ENCODE measurements at regions not wholly inside any gene's neighbourhood (a gene's known extent, or its start where the extent isn't known, plus 50 kb on each side); places are given as distances from the start of the nearest gene placed in this dataset.
"Not testable (repeated sequence)": the region's sequence is repeated elsewhere in the genome, so short reads cannot be mapped to it uniquely, and the experiment has no call there.

GRCh38 chr5:105168806-105169205 is 1606.2 kb upstream of the NUDT12 start:
- no peak overlapping the region for H3K4me2 ChIP-seq
- H3K27ac ChIP-seq = no peak overlapping the region
- no peaks in the 10 kb centered on the region for H3K79me2 ChIP-seq
- H3K27me3 ChIP-seq = no peaks in the 10 kb centered on the region
- H4K20me1 ChIP-seq (ENCODE audit: insufficient read depth, poor library complexity, severe bottlenecking) = no peaks in the 10 kb centered on the region
- TF ChIP-seq CTCF (IDR thresholded peaks at IDR 0.05; ENCODE audit: poor library complexity) (no peak), EZH2 (IDR thresholded peaks at IDR 0.05; ENCODE audit: borderline replicate concordance) (no peak), EZH2phosphoT487 (IDR thresholded peaks at IDR 0.05; ENCODE audit: low read depth, severe bottlenecking, unreplicated experiment) (no peak)
- H2AFZ ChIP-seq = no peak overlapping the region
- H3K4me3 ChIP-seq = no peak overlapping the region
- WGBS (ENCODE audit: low lambda C conversion rate, missing lambda C conversion rate) = 95% methylated on average over 1 of the region's 1 CpG
- H3K9me3 ChIP-seq (ENCODE audit: low read depth) = no peaks in the 10 kb centered on the region
- no peaks in the 10 kb centered on the region for H3K36me3 ChIP-seq (replicated peaks; ENCODE audit: insufficient read depth, low read depth)
- H3K4me1 ChIP-seq (ENCODE audit: insufficient read depth) = no peaks in the 10 kb centered on the region
- DNase-seq (ENCODE audit: low spot score) = no peak
- no peaks in the 10 kb centered on the region for H3K9me2 ChIP-seq (replicated peaks; ENCODE audit: insufficient read depth)

DNA sequence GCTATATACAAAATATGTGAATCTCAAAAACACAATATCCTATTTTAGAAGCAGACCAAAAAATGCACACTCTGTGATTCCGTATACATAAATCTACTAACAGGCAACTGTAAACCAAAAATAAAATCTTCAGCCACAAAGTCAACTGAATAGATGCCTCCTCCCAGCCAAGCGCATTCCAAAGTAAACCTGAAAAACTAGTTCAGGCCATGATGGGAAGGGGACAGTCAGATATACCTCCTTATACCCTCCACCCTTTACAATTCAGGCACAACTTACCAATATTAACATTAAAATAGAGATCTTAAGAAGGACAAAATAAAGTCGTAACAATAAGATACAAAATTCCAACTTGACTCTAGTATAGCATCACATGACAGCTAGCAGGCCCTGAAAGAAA is 1604.5 kb upstream of the NUDT12 start:
- Histone ChIP-seq H3K9me2 (replicated peaks; ENCODE audit: insufficient read depth) (no peaks in the 10 kb centered on the region), H3K36me3 (replicated peaks; ENCODE audit: insufficient read depth, low read depth) (no peaks in the 10 kb centered on the region), H2AFZ (no peak overlapping the region), H3K9me3 (ENCODE audit: low read depth) (no peaks in the 10 kb centered on the region), H3K4me3 (no peak overlapping the region), H4K20me1 (ENCODE audit: insufficient read depth, poor library complexity, severe bottlenecking) (no peaks in the 10 kb centered on the region), H3K4me2 (no peak overlapping the region), H3K4me1 (ENCODE audit: insufficient read depth) (no peaks in the 10 kb centered on the region), H3K27me3 (no peaks in the 10 kb centered on the region), H3K27ac (no peak overlapping the region), H3K79me2 (no peaks in the 10 kb centered on the region)
- 89% methylated on average over 3 of the region's 3 CpGs for whole genome bisulfite sequencing (ENCODE audit: low lambda C conversion rate, missing lambda C conversion rate)
- TF ChIP-seq EZH2 (IDR thresholded peaks at IDR 0.05; ENCODE audit: borderline replicate concordance) = no peak
- DNase-seq (ENCODE audit: low spot score) = no peak

- Histone ChIP-seq H3K9me2 (replicated peaks; ENCODE audit: insufficient read depth) (no peaks in the 10 kb centered on the region), H3K4me3 (no peak overlapping the region), H4K20me1 (ENCODE audit: insufficient read depth, poor library complexity, severe bottlenecking) (no peaks in the 10 kb centered on the region), H3K79me2 (no peaks in the 10 kb centered on the region), H3K4me1 (ENCODE audit: insufficient read depth) (no peaks in the 10 kb centered on the region), H3K27ac (no peak overlapping the region), H3K27me3 (no peaks in the 10 kb centered on the region), H3K9me3 (ENCODE audit: low read depth) (no peaks in the 10 kb centered on the region), H3K4me2 (no peak overlapping the region), H3K36me3 (replicated peaks; ENCODE audit: insufficient read depth, low read depth) (no peaks in the 10 kb centered on the region), H2AFZ (no peak overlapping the region)
- TF ChIP-seq CTCF (IDR thresholded peaks at IDR 0.05; ENCODE audit: poor library complexity) (no peak), EZH2phosphoT487 (IDR thresholded peaks at IDR 0.05; ENCODE audit: low read depth, severe bottlenecking, unreplicated experiment) (no peak), EZH2 (IDR thresholded peaks at IDR 0.05; ENCODE audit: borderline replicate concordance) (no peak)
- DNase-seq (ENCODE audit: low spot score) = no peak
These were observed 1601.0 kb upstream of the NUDT12 start for GRCh38 chr5:105163547-105163946.

GRCh38 chr5:105162557-105162956 is 1600.0 kb upstream of the NUDT12 start:
- H2AFZ ChIP-seq; H4K20me1 ChIP-seq (ENCODE audit: insufficient read depth, poor library complexity, severe bottlenecking); H3K9me2 ChIP-seq (replicated peaks; ENCODE audit: insufficient read depth); H3K79me2 ChIP-seq; H3K4me3 ChIP-seq; H3K27ac ChIP-seq; DNase-seq (ENCODE audit: low spot score); H3K4me2 ChIP-seq; H3K27me3 ChIP-seq; H3K4me1 ChIP-seq (ENCODE audit: insufficient read depth); H3K9me3 ChIP-seq (ENCODE audit: low read depth); H3K36me3 ChIP-seq (replicated peaks; ENCODE audit: insufficient read depth, low read depth): not testable (repeated sequence)
- 94% methylated on average over 6 of the region's 6 CpGs for WGBS (ENCODE audit: low lambda C conversion rate, missing lambda C conversion rate)

GRCh38 chr5:105158526-105158925 is 1595.9 kb upstream of the NUDT12 start:
- Histone ChIP-seq H3K79me2 (no peaks in the 10 kb centered on the region), H3K27ac (no peak overlapping the region), H3K36me3 (replicated peaks; ENCODE audit: insufficient read depth, low read depth) (no peaks in the 10 kb centered on the region), H4K20me1 (ENCODE audit: insufficient read depth, poor library complexity, severe bottlenecking) (no peaks in the 10 kb centered on the region), H2AFZ (no peak overlapping the region), H3K9me2 (replicated peaks; ENCODE audit: insufficient read depth) (no peaks in the 10 kb centered on the region), H3K4me1 (ENCODE audit: insufficient read depth) (no peaks in the 10 kb centered on the region), H3K4me2 (no peak overlapping the region), H3K27me3 (no peaks in the 10 kb centered on the region), H3K9me3 (ENCODE audit: low read depth) (no peaks in the 10 kb centered on the region), H3K4me3 (no peak overlapping the region)
- 75% methylated on average over 4 of the region's 4 CpGs for WGBS (ENCODE audit: low lambda C conversion rate, missing lambda C conversion rate)
- DNase-seq (ENCODE audit: low spot score) = no peak
- no peak for TF ChIP-seq EZH2 (IDR thresholded peaks at IDR 0.05; ENCODE audit: borderline replicate concordance)
- TF ChIP-seq CTCF (IDR thresholded peaks at IDR 0.05; ENCODE audit: poor library complexity) = no peak
- TF ChIP-seq EZH2phosphoT487 (IDR thresholded peaks at IDR 0.05; ENCODE audit: low read depth, severe bottlenecking, unreplicated experiment) = no peak
